D721Med (cell line): ENCODE measurements at regions not wholly inside any gene's neighbourhood (a gene's known extent, or its start where the extent isn't known, plus 50 kb on each side); places are given as distances from the start of the nearest gene placed in this dataset.
"Not testable (repeated sequence)": the region's sequence is repeated elsewhere in the genome, so short reads cannot be mapped to it uniquely, and the experiment has no call there.

Experiments used
- DNase-seq: peaks from one replicate; pipeline ENCODE4 v3.0.0; 2011; ENCODE audit warnings: low spot score; ENCODE audit not compliant: insufficient read length
- FAIRE-seq: peaks from 2 replicates; lab custom pipeline; 2011; peaks lifted over from hg19 to GRCh38; lab: Jason Lieb, UNC
- TF ChIP-seq, protein P1 (sequence below): IDR thresholded peaks from 2 replicates; pipeline ENCODE4 v1.5.1; 2012; ENCODE audit warnings: mild to moderate bottlenecking, control low read depth; ENCODE audit not compliant: insufficient read depth; ENCODE audit errors: missing control alignments

DNA sequence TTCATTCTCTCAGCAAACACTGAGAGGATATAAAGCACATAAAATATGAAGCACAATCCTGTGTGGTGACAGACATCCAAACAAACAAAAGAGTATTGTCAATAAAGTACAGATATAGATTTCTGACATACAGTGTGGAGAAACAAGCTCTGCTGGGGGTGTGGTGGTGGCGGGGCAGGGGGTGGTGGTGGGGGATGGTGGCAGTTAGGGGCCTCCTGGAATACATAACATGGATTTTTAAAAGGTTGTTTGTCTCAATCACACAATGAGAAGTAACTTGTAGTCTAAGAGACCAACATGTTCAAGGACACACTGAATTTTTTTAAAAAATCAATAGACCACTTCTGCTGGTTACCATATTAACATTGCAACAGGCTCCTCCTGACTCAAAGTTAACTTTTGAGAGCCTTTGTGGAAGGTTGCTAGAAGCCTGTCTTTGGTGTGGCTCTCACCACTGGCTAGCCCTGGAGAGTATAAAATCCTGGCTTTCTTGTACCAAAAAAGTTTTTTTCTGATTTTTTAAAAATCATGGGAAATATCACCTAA lies 1197.4 kb downstream of the SUCLG1 start:
- TF ChIP-seq, protein P1, sequence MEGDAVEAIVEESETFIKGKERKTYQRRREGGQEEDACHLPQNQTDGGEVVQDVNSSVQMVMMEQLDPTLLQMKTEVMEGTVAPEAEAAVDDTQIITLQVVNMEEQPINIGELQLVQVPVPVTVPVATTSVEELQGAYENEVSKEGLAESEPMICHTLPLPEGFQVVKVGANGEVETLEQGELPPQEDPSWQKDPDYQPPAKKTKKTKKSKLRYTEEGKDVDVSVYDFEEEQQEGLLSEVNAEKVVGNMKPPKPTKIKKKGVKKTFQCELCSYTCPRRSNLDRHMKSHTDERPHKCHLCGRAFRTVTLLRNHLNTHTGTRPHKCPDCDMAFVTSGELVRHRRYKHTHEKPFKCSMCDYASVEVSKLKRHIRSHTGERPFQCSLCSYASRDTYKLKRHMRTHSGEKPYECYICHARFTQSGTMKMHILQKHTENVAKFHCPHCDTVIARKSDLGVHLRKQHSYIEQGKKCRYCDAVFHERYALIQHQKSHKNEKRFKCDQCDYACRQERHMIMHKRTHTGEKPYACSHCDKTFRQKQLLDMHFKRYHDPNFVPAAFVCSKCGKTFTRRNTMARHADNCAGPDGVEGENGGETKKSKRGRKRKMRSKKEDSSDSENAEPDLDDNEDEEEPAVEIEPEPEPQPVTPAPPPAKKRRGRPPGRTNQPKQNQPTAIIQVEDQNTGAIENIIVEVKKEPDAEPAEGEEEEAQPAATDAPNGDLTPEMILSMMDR: no peak
- FAIRE-seq: no peak
- no peak for DNase-seq

DNA sequence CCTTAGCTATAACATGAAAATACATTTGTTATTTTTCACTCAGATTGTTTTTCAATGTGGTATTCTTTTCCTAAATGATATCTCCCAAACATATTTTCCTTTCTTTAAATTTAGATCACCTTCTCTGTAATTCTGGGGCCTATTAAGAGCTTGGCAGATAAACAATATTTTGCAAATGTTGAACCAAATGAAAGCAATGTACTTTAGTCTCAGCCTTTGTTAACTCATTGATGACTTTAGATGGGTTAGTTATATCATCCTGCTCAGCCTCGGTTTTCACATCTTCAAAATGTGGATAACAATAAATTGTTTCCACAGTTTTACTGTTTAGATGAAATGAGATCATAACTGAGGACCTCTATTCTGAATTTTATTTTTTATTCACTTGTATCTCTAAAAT lies 1205.2 kb downstream of the SUCLG1 start:
- TF ChIP-seq, protein P1: no peak
- FAIRE-seq: no peak
- DNase-seq: no peak

DNA sequence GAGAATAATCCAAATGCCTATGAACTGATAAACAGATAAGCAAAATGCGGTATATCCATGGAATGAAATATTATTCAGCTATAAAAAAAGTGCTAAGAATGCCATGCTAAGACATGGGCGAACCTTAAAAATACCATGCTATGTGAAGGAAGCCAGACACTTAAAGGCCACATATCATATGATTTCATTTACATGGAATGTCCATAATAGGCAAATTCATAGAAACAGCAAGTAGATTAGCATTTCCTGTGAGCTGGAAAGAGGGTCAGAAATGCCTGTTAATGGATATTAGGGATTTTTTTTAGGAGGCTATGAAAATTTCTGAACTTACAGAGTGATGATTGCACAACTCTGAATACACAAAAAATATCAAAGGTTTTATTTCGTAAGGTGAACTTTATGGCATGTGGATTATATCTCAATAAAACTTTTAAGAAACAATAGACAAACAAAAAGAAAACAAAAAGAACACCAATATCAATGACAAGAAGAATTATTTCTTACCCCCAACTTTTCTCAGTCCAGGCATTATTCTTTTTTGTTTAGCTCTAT lies 1207.7 kb downstream of the SUCLG1 start:
- TF ChIP-seq, protein P1: no peak
- no peak for DNase-seq
- no peak for FAIRE-seq

DNA sequence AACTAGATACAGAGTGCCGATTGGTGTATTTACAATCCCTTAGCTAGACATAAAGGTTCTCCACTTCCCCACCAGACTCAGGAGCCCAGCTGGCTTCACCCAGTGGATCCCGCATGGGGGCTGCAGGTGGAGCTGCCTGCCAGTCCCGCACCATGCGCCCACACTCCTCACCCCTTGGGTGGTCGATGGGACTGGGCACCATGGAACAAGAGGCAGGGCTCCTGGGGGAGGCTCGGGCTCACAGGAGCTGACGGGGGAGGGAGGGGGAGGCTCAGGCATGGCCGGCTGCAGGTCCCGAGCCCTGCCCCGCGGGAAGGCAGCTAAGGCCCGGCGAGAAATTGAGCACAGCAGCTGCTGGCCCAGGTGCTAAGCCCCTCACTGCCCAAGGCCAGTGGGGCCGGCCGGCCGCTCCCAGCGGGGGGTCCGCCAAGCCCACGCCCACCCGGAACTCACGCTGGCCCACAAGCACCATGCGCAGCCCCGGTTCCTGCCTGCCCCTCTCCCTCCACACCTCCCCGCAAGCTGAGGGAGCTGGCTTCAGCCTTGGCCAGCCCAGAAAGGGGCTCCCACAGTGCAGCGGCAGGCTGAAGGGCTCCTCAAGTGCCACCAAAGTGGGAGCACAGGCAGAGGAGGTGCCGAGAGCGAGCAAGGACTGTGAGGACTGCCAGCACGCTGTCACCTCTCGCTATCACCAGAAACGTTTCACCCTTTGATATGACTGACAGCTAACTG lies 1213.1 kb downstream of the SUCLG1 start:
- FAIRE-seq, DNase-seq: not testable (repeated sequence)

DNA sequence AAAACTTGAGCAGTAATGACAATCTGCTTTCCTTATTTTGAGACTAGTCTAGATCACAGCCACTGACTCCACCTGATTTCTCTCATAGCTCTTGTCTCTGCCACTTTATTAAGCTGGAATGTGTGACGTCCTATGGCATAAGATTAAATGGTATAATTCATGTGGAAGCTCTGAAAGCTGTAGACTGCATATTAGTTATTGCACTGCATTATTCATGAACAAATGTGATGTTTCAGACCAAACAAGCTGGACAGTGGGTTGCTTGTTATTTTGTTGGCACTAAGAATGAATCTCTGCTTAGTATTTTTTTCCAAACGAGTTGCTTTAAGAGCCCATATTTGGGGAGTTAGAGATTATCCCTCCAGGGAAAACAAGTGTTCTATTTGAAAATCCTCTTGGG lies 1218.5 kb downstream of the SUCLG1 start:
- TF ChIP-seq, protein P1: no peak
- DNase-seq: no peak
- FAIRE-seq: no peak

DNA sequence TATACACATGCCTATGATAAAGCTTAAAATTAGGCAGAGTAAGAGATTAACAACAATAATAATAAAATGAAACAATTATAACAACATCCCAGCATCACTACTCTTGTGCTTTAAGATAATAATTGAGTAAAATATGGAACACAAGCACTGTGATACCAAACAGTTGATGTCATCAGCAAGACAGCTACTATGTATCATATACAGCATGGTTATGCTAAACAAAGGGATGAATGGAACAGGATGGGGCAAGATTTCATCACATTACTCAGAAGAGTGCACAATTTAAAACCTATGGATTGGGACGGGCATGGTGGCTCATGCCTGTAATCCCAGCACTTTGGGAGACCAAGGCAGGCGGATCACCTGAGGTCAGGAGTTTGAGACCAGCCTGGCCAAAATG lies 1221.0 kb downstream of the SUCLG1 start:
- DNase-seq: no peak
- TF ChIP-seq, protein P1: no peak
- FAIRE-seq: no peak

DNA sequence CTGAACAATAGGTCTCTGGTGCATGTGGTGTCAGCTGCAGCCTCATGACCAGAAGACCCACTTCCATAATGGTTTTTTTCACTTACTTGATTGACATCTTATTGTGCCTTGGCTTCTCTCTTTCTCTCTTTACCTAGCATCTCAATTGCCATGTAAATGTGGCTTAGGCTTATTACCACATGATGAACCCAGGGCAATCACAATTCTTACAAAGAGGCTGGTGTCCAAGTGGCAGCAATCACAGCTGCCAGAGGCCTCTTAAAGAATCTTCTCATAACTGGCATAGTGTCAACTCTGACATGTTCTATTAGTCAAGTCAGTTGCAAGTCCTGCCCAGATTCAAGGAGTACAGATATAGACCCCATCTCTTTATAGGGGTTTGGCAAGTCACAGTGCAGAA lies 1224.8 kb downstream of the SUCLG1 start:
- no peak for FAIRE-seq

More for the DNA sequence above, 1224.8 kb downstream of the SUCLG1 start:
- no peak for DNase-seq
- TF ChIP-seq, protein P1: no peak
